ENCODE measurements at regions not wholly inside any gene's neighbourhood (a gene's known extent, or its start where the extent isn't known, plus 50 kb on each side); places are given as distances from the start of the nearest gene placed in this dataset.

GRCh38 chr1:116819081-116819480, 64.9 kb downstream of the CD2 start:
- Mint-ChIP-seq H3K4me3 (no peak overlapping the region), H3K27ac (no peak overlapping the region), H3K9me3 (peaks cover 2% of the 10 kb centered on the region), H3K27me3 (no peaks in the 10 kb centered on the region), H3K36me3 (peaks cover 7% of the 10 kb centered on the region), H3K4me1 (peaks cover 55% of the 10 kb centered on the region)
- CTCF ChIA-PET: interaction anchor here (1.4 to 8.4 kb wide), 5 partner anchors 8 to 80 kb away, joined by 4 to 162 read pairs (median 11); no protein-coding TSS in a partner anchor
- DNase-seq: no peak

GRCh38 chr1:116820369-116820768, 66.1 kb downstream of the CD2 start:
- DNase-seq: no peak
- Mint-ChIP-seq H3K36me3 (no peaks in the 10 kb centered on the region), H3K27ac (peak overlapping the region; percentile 42), H3K4me1 (peaks cover 54% of the 10 kb centered on the region), H3K27me3 (no peaks in the 10 kb centered on the region), H3K9me3 (no peaks in the 10 kb centered on the region), H3K4me3 (no peak overlapping the region)
- CTCF ChIA-PET: interaction anchor here (8.4 kb wide), 1 partner anchor 54 kb away, joined by 162 read pairs; no protein-coding TSS in a partner anchor

GRCh38 chr1:116821763-116822162, 67.5 kb downstream of the CD2 start:
- no peak for DNase-seq
- H3K27ac Mint-ChIP-seq: no peak overlapping the region
- CTCF ChIA-PET: no interaction called here
- H3K4me1 Mint-ChIP-seq: peaks cover 54% of the 10 kb centered on the region
- no peak overlapping the region for H3K4me3 Mint-ChIP-seq
- no peaks in the 10 kb centered on the region for H3K9me3 Mint-ChIP-seq
- H3K27me3 Mint-ChIP-seq: no peaks in the 10 kb centered on the region
- peaks cover under 1% of the 10 kb centered on the region for H3K36me3 Mint-ChIP-seq

GRCh38 chr1:116824631-116825206, 70.5 kb downstream of the CD2 start:
- DNase-seq: no peak
- CTCF ChIA-PET: interaction anchor here (1.0 to 2.2 kb wide), 7 partner anchors 9 to 98 kb away, joined by 3 to 11 read pairs (median 7); no protein-coding TSS in a partner anchor
- Mint-ChIP-seq H3K9me3 (peaks cover 12% of the 10 kb centered on the region), H3K27ac (no peak overlapping the region), H3K4me3 (no peak overlapping the region), H3K36me3 (peaks cover 9% of the 10 kb centered on the region), H3K4me1 (peaks cover 48% of the 10 kb centered on the region), H3K27me3 (no peaks in the 10 kb centered on the region)

GRCh38 chr1:116825207-116825719, 71.0 kb downstream of the CD2 start:
- Mint-ChIP-seq H3K36me3 (peaks cover 9% of the 10 kb centered on the region), H3K27ac (no peak overlapping the region), H3K27me3 (no peaks in the 10 kb centered on the region), H3K9me3 (peaks cover 12% of the 10 kb centered on the region), H3K4me1 (peaks cover 49% of the 10 kb centered on the region), H3K4me3 (no peak overlapping the region)
- no peak for DNase-seq
- CTCF ChIA-PET: interaction anchor here (0.8 to 4.0 kb wide), 8 partner anchors 10 to 101 kb away, joined by 4 to 15 read pairs (median 7); no protein-coding TSS in a partner anchor

GRCh38 chr1:116825720-116826438, 71.6 kb downstream of the CD2 start:
- no peak for DNase-seq
- CTCF ChIA-PET: interaction anchor here (0.8 to 4.0 kb wide), 9 partner anchors 10 to 101 kb away, joined by 4 to 15 read pairs (median 7); no protein-coding TSS in a partner anchor
- Mint-ChIP-seq H3K27ac (peak overlapping the region; percentile 94), H3K4me3 (no peak overlapping the region), H3K27me3 (no peaks in the 10 kb centered on the region), H3K4me1 (peaks cover 49% of the 10 kb centered on the region), H3K9me3 (peaks cover 12% of the 10 kb centered on the region), H3K36me3 (peaks cover 9% of the 10 kb centered on the region)

- peaks cover 12% of the 10 kb centered on the region for H3K9me3 Mint-ChIP-seq
- no peaks in the 10 kb centered on the region for H3K27me3 Mint-ChIP-seq
- peak overlapping the region; percentile 18 for H3K4me3 Mint-ChIP-seq
- CTCF ChIA-PET: interaction anchor here (0.9 to 4.0 kb wide), 13 partner anchors 9 to 108 kb away, joined by 3 to 15 read pairs (median 6); no protein-coding TSS in a partner anchor
- DNase-seq: peak; percentile 70
- H3K36me3 Mint-ChIP-seq: peaks cover 9% of the 10 kb centered on the region
- H3K4me1 Mint-ChIP-seq: peaks cover 49% of the 10 kb centered on the region
- peak overlapping the region; percentile 94 for H3K27ac Mint-ChIP-seq
These were observed 72.8 kb downstream of the CD2 start for GRCh38 chr1:116826818-116827606.

GRCh38 chr1:116827607-116828105, 73.4 kb downstream of the CD2 start:
- Mint-ChIP-seq H3K9me3 (peaks cover 12% of the 10 kb centered on the region), H3K27ac (peak overlapping the region; percentile 94), H3K4me3 (peak overlapping the region; percentile 18), H3K4me1 (peaks cover 49% of the 10 kb centered on the region), H3K36me3 (peaks cover 9% of the 10 kb centered on the region), H3K27me3 (no peaks in the 10 kb centered on the region)
- DNase-seq: no peak
- CTCF ChIA-PET: interaction anchor here (1.1 to 4.0 kb wide), 12 partner anchors 9 to 107 kb away, joined by 3 to 15 read pairs (median 6); no protein-coding TSS in a partner anchor

- H3K9me3 Mint-ChIP-seq: peaks cover 18% of the 10 kb centered on the region
- no peak for DNase-seq
- peaks cover 9% of the 10 kb centered on the region for H3K36me3 Mint-ChIP-seq
- peaks cover 6% of the 10 kb centered on the region for H3K27me3 Mint-ChIP-seq
- H3K27ac Mint-ChIP-seq: no peak overlapping the region
- CTCF ChIA-PET: no interaction called here
- H3K4me1 Mint-ChIP-seq: peaks cover 13% of the 10 kb centered on the region
- no peak overlapping the region for H3K4me3 Mint-ChIP-seq
These were observed 77.3 kb upstream of the PTGFRN start for GRCh38 chr1:116832308-116832931.

GRCh38 chr1:116832932-116833578, 76.7 kb upstream of the PTGFRN start:
- peaks cover 7% of the 10 kb centered on the region for H3K36me3 Mint-ChIP-seq
- CTCF ChIA-PET: interaction anchor here (0.6 kb wide), 1 partner anchor 27 kb away, joined by 5 read pairs; no protein-coding TSS in a partner anchor

GRCh38 chr1:116833718-116834117, 76.0 kb upstream of the PTGFRN start:
- CTCF ChIA-PET: interaction anchor here (0.6 kb wide), 1 partner anchor 26 kb away, joined by 5 read pairs; no protein-coding TSS in a partner anchor
- peaks cover 12% of the 10 kb centered on the region for H3K9me3 Mint-ChIP-seq
- H3K36me3 Mint-ChIP-seq: peaks cover 7% of the 10 kb centered on the region
- H3K4me1 Mint-ChIP-seq: peaks cover 2% of the 10 kb centered on the region
- H3K27ac Mint-ChIP-seq: no peak overlapping the region
- DNase-seq: no peak
- H3K4me3 Mint-ChIP-seq: no peak overlapping the region
- H3K27me3 Mint-ChIP-seq: peaks cover 6% of the 10 kb centered on the region

More at GRCh38 chr1:116832932-116833578, 76.7 kb upstream of the PTGFRN start:
- DNase-seq: no peak
- Mint-ChIP-seq H3K27me3 (peaks cover 6% of the 10 kb centered on the region), H3K27ac (no peak overlapping the region), H3K9me3 (peaks cover 16% of the 10 kb centered on the region), H3K4me3 (no peak overlapping the region), H3K4me1 (peaks cover 7% of the 10 kb centered on the region)

- Mint-ChIP-seq H3K27ac (no peak overlapping the region), H3K4me1 (peaks cover 2% of the 10 kb centered on the region), H3K27me3 (peaks cover 6% of the 10 kb centered on the region), H3K9me3 (peaks cover 12% of the 10 kb centered on the region), H3K36me3 (peaks cover 7% of the 10 kb centered on the region), H3K4me3 (no peak overlapping the region)
- CTCF ChIA-PET: interaction anchor here (1.3 kb wide), 1 partner anchor 98 kb away, joined by 3 read pairs; no protein-coding TSS in a partner anchor
- DNase-seq: no peak
These were observed 75.1 kb upstream of the PTGFRN start for GRCh38 chr1:116834595-116834994.

GRCh38 chr1:116835161-116835560, 74.6 kb upstream of the PTGFRN start:
- no peak overlapping the region for H3K27ac Mint-ChIP-seq
- peaks cover 6% of the 10 kb centered on the region for H3K27me3 Mint-ChIP-seq
- H3K4me3 Mint-ChIP-seq: no peak overlapping the region
- H3K4me1 Mint-ChIP-seq: no peaks in the 10 kb centered on the region
- DNase-seq: no peak
- CTCF ChIA-PET: interaction anchor here (1.3 kb wide), 1 partner anchor 98 kb away, joined by 3 read pairs; no protein-coding TSS in a partner anchor
- peaks cover 12% of the 10 kb centered on the region for H3K9me3 Mint-ChIP-seq
- peaks cover 7% of the 10 kb centered on the region for H3K36me3 Mint-ChIP-seq

All from activated naive CD4-positive, alpha-beta T cell treated with anti-CD3 and anti-CD28 coated beads, Interleukin-2, amount 10 ng/mL, durations not matched to agents 7 days and 5 days (primary cell).